ENCODE measurements at regions not wholly inside any gene's neighbourhood (a gene's known extent, or its start where the extent isn't known, plus 50 kb on each side); places are given as distances from the start of the nearest gene placed in this dataset.

GRCh38 chr6:67875877-67876383 is 759.2 kb upstream of the ADGRB3 start:
- Histone ChIP-seq H3K4me1 (ENCODE audit: low read length) (no peaks in the 10 kb centered on the region), H3K79me2 (ENCODE audit: low read length) (no peaks in the 10 kb centered on the region), H3K27ac (ENCODE audit: low read length) (no peak overlapping the region), H4K20me1 (ENCODE audit: insufficient read depth, low read length) (no peaks in the 10 kb centered on the region), H3K9ac (ENCODE audit: low read length) (no peak overlapping the region), H3K9me3 (ENCODE audit: insufficient read depth, low read length) (no peaks in the 10 kb centered on the region), H2AFZ (ENCODE audit: low read depth, low read length) (no peak overlapping the region), H3K4me3 (ENCODE audit: low read length) (no peak overlapping the region), H3K4me2 (ENCODE audit: low read length) (no peak overlapping the region), H3K36me3 (replicated peaks; ENCODE audit: low read depth, low read length) (no peaks in the 10 kb centered on the region), H3K27me3 (ENCODE audit: low read depth, low read length) (no peaks in the 10 kb centered on the region)
- TF ChIP-seq CTCF (IDR thresholded peaks at IDR 0.05; ENCODE audit: low read depth, low read length) = no peak
- TF ChIP-seq EZH2phosphoT487 (IDR thresholded peaks at IDR 0.05; ENCODE audit: low read depth) = no peak

GRCh38 chr6:67870321-67870720 is 764.8 kb upstream of the ADGRB3 start:
- Histone ChIP-seq H3K36me3 (replicated peaks; ENCODE audit: low read depth, low read length) (no peaks in the 10 kb centered on the region), H2AFZ (ENCODE audit: low read depth, low read length) (no peak overlapping the region), H3K9me3 (ENCODE audit: insufficient read depth, low read length) (no peaks in the 10 kb centered on the region), H3K79me2 (ENCODE audit: low read length) (no peaks in the 10 kb centered on the region), H3K27me3 (ENCODE audit: low read depth, low read length) (no peaks in the 10 kb centered on the region), H3K27ac (ENCODE audit: low read length) (no peak overlapping the region), H3K4me3 (ENCODE audit: low read length) (no peak overlapping the region), H3K4me1 (ENCODE audit: low read length) (no peaks in the 10 kb centered on the region), H3K9ac (ENCODE audit: low read length) (no peak overlapping the region), H4K20me1 (ENCODE audit: insufficient read depth, low read length) (no peaks in the 10 kb centered on the region), H3K4me2 (ENCODE audit: low read length) (no peak overlapping the region)
- no peak for TF ChIP-seq CTCF (IDR thresholded peaks at IDR 0.05; ENCODE audit: low read depth, low read length)
- no peak for TF ChIP-seq EZH2phosphoT487 (IDR thresholded peaks at IDR 0.05; ENCODE audit: low read depth)

- H3K4me2 ChIP-seq (ENCODE audit: low read length) = no peak overlapping the region
- H2AFZ ChIP-seq (ENCODE audit: low read depth, low read length) = no peak overlapping the region
- no peaks in the 10 kb centered on the region for H3K36me3 ChIP-seq (replicated peaks; ENCODE audit: low read depth, low read length)
- H3K27ac ChIP-seq (ENCODE audit: low read length) = no peak overlapping the region
- no peaks in the 10 kb centered on the region for H3K27me3 ChIP-seq (ENCODE audit: low read depth, low read length)
- 0 out of 2 replicates have a peak, but pooled peaks cover 3% of the 10 kb centered on the region for H3K9me3 ChIP-seq (ENCODE audit: insufficient read depth, low read length)
- H3K4me3 ChIP-seq (ENCODE audit: low read length) = no peak overlapping the region
- no peaks in the 10 kb centered on the region for H4K20me1 ChIP-seq (ENCODE audit: insufficient read depth, low read length)
- H3K4me1 ChIP-seq (ENCODE audit: low read length) = no peaks in the 10 kb centered on the region
- H3K9ac ChIP-seq (ENCODE audit: low read length) = no peak overlapping the region
- H3K79me2 ChIP-seq (ENCODE audit: low read length) = no peaks in the 10 kb centered on the region
- TF ChIP-seq EZH2phosphoT487 (IDR thresholded peaks at IDR 0.05; ENCODE audit: low read depth) (no peak), CTCF (IDR thresholded peaks at IDR 0.05; ENCODE audit: low read depth, low read length) (no peak)
Observed at GRCh38 chr6:67863346-67863745, 771.7 kb upstream of the ADGRB3 start.

- no peak for TF ChIP-seq EZH2phosphoT487 (IDR thresholded peaks at IDR 0.05; ENCODE audit: low read depth)
- no peak for TF ChIP-seq CTCF (IDR thresholded peaks at IDR 0.05; ENCODE audit: low read depth, low read length)
- Histone ChIP-seq H3K4me2 (ENCODE audit: low read length) (no peak overlapping the region), H3K79me2 (ENCODE audit: low read length) (no peaks in the 10 kb centered on the region), H3K36me3 (replicated peaks; ENCODE audit: low read depth, low read length) (peaks cover 2% of the 10 kb centered on the region), H3K9ac (ENCODE audit: low read length) (no peak overlapping the region), H4K20me1 (ENCODE audit: insufficient read depth, low read length) (no peaks in the 10 kb centered on the region), H3K27ac (ENCODE audit: low read length) (no peak overlapping the region), H3K4me3 (ENCODE audit: low read length) (no peak overlapping the region), H3K9me3 (ENCODE audit: insufficient read depth, low read length) (no peaks in the 10 kb centered on the region), H3K27me3 (ENCODE audit: low read depth, low read length) (no peaks in the 10 kb centered on the region), H3K4me1 (ENCODE audit: low read length) (no peaks in the 10 kb centered on the region), H2AFZ (ENCODE audit: low read depth, low read length) (no peak overlapping the region)
Observed at GRCh38 chr6:67854098-67854497, 781.0 kb upstream of the ADGRB3 start.
